ENCODE measurements at regions not wholly inside any gene's neighbourhood (a gene's known extent, or its start where the extent isn't known, plus 50 kb on each side); places are given as distances from the start of the nearest gene placed in this dataset.

DNA sequence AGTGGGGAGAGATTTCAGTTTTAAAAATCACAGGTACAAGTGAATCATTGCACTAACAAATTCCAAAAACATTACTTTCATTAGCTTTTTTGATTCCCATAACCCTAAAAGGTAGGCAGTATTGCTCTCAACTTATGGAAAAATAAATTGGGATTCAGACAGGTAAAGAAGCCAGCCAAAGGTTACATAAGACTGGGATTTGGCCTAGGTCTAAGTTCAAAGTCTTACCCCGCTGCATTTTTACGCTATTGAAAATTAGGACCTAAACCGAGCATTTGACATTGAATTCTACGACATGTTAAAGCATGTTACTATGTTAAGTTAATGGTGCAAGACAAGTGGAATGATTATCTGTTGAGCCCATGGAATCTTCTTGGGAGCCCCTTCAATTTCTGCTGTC is 89.6 kb downstream of the ENC1 start:
- TF ChIP-seq, protein P1, sequence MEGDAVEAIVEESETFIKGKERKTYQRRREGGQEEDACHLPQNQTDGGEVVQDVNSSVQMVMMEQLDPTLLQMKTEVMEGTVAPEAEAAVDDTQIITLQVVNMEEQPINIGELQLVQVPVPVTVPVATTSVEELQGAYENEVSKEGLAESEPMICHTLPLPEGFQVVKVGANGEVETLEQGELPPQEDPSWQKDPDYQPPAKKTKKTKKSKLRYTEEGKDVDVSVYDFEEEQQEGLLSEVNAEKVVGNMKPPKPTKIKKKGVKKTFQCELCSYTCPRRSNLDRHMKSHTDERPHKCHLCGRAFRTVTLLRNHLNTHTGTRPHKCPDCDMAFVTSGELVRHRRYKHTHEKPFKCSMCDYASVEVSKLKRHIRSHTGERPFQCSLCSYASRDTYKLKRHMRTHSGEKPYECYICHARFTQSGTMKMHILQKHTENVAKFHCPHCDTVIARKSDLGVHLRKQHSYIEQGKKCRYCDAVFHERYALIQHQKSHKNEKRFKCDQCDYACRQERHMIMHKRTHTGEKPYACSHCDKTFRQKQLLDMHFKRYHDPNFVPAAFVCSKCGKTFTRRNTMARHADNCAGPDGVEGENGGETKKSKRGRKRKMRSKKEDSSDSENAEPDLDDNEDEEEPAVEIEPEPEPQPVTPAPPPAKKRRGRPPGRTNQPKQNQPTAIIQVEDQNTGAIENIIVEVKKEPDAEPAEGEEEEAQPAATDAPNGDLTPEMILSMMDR (IDR thresholded peaks at IDR 0.05), result no peak
- no peak for TF ChIP-seq POLR2A (IDR thresholded peaks at IDR 0.05)

Measured in testis (tissue), 2 donors.